Testis (tissue), 2 donors: ENCODE measurements at regions not wholly inside any gene's neighbourhood (a gene's known extent, or its start where the extent isn't known, plus 50 kb on each side); places are given as distances from the start of the nearest gene placed in this dataset.

Source experiments
- DNase-seq: peaks from one replicate; pipeline ENCODE4 v3.0.0-alpha.2; 2019
- H3K27ac ChIP-seq, 2 donors: fragments of 200-600 bp; sonication (generic); one replicate each; pipeline ENCODE4 v1.5.1; 2019
- H3K27me3 ChIP-seq: fragments of 200-600 bp; sonication (generic); one replicate; pipeline ENCODE4 v1.5.1; 2019
- H3K36me3 ChIP-seq: fragments of 200-600 bp; sonication (generic); one replicate; pipeline ENCODE4 v1.5.1; 2017; ENCODE audit warnings: low read depth; ENCODE audit errors: missing control alignments
- H3K4me1 ChIP-seq: fragments of 200-600 bp; sonication (generic); one replicate; pipeline ENCODE4 v1.5.1; 2019
- H3K4me3 ChIP-seq, 2 donors: fragments of 200-600 bp; sonication (generic); one replicate each; pipeline ENCODE4 v1.5.1; 2017 to 2019
- H3K9me3 ChIP-seq: fragments of 200-600 bp; sonication (generic); one replicate; pipeline ENCODE4 v1.5.1; 2017
- CTCF ChIP-seq, 3 experiments: fragments of 450-650 bp in 2 of 3; fragments of 200-600 bp in 1 of 3; sonication (generic) in 1 of 3; IDR thresholded peaks; one replicate each; pipeline ENCODE4 v1.5.1; 2016 to 2019; ENCODE audit warnings: antibody characterized with exemption in 3 of 3, mild to moderate bottlenecking in 2 of 3, moderate library complexity in 1 of 3
- POLR2A ChIP-seq: fragments of 450-650 bp; IDR thresholded peaks from one replicate; pipeline ENCODE4 v1.6.1; 2017; ENCODE audit warnings: antibody characterized with exemption, mild to moderate bottlenecking, moderate library complexity
- WGBS, 2 donors: methylation state at CpG; one replicate each; pipeline ENCODE4 v1.1.5; 2018; 5-methylcytosine and 5-hydroxymethylcytosine counted together
- intact Hi-C: fragments of 100-400 bp; cut with DNase I; formaldehyde crosslinking; loops from one replicate; pipeline ENCODE4 v1.15.1; 2023; ENCODE audit warnings: low total_unique reads

- intact Hi-C loops, result no loop called here
- Histone ChIP-seq H3K4me1 (no peaks in the 10 kb centered on the region), H3K27me3 (no peaks in the 10 kb centered on the region), H3K27ac (no peak overlapping the region), H3K9me3 (no peaks in the 10 kb centered on the region), H3K4me3 (no peak overlapping the region), H3K36me3 (no peaks in the 10 kb centered on the region)
- TF ChIP-seq CTCF (IDR thresholded peaks at IDR 0.05), result no peak
- no peak for TF ChIP-seq POLR2A
- 71 to 80% methylated on average over 3 of the region's 3 CpGs for WGBS, 2 donors
- DNase-seq, result no peak
Observed at GRCh38 chrX:5568934-5569333, 659.7 kb downstream of the NLGN4X start.

GRCh38 chrX:5559386-5559785 is 669.3 kb downstream of the NLGN4X start:
- H3K9me3 ChIP-seq, result no peaks in the 10 kb centered on the region
- H3K4me1 ChIP-seq, result no peaks in the 10 kb centered on the region
- TF ChIP-seq POLR2A (no peak), CTCF (IDR thresholded peaks at IDR 0.05) (no peak)
- no peak overlapping the region for H3K4me3 ChIP-seq
- WGBS, 2 donors, result 88 to 94% methylated on average over 2 of the region's 2 CpGs
- DNase-seq, result no peak
- H3K27ac ChIP-seq, result no peak overlapping the region
- no peaks in the 10 kb centered on the region for H3K27me3 ChIP-seq
- intact Hi-C loops, result no loop called here
- no peaks in the 10 kb centered on the region for H3K36me3 ChIP-seq

GRCh38 chrX:5549512-5549911 is 679.2 kb downstream of the NLGN4X start:
- H3K4me1 ChIP-seq, result no peaks in the 10 kb centered on the region
- WGBS, 2 donors, result 19 to 34% methylated on average over 2 of the region's 2 CpGs
- no peaks in the 10 kb centered on the region for H3K27me3 ChIP-seq
- no peak for DNase-seq
- H3K9me3 ChIP-seq, result no peaks in the 10 kb centered on the region
- no peak overlapping the region for H3K4me3 ChIP-seq
- no peaks in the 10 kb centered on the region for H3K36me3 ChIP-seq
- H3K27ac ChIP-seq, result no peak overlapping the region
- TF ChIP-seq POLR2A, result no peak
- TF ChIP-seq CTCF (IDR thresholded peaks at IDR 0.05), result no peak
- intact Hi-C loops, result no loop called here

- 77 to 85% methylated on average over 6 of the region's 6 CpGs for WGBS, 2 donors
- no peaks in the 10 kb centered on the region for H3K4me1 ChIP-seq
- no peaks in the 10 kb centered on the region for H3K36me3 ChIP-seq
- no peaks in the 10 kb centered on the region for H3K9me3 ChIP-seq
- no peaks in the 10 kb centered on the region for H3K27me3 ChIP-seq
- intact Hi-C loops, result no loop called here
- DNase-seq, result no peak
- H3K4me3 ChIP-seq, result no peak overlapping the region
- H3K27ac ChIP-seq, result no peak overlapping the region
- TF ChIP-seq CTCF (IDR thresholded peaks at IDR 0.05), result no peak
- TF ChIP-seq POLR2A, result no peak
Observed at GRCh38 chrX:5537098-5537497, 691.6 kb downstream of the NLGN4X start.

- Histone ChIP-seq H3K4me1 (no peaks in the 10 kb centered on the region), H3K4me3 (no peak overlapping the region), H3K9me3 (no peaks in the 10 kb centered on the region), H3K27ac (no peak overlapping the region), H3K36me3 (no peaks in the 10 kb centered on the region), H3K27me3 (no peaks in the 10 kb centered on the region)
- 50 to 65% methylated on average over 3 of the region's 3 CpGs for WGBS, 2 donors
- intact Hi-C loops, result no loop called here
- TF ChIP-seq POLR2A (no peak), CTCF (IDR thresholded peaks at IDR 0.05) (no peak)
- no peak for DNase-seq
Observed at GRCh38 chrX:5536261-5536660, 692.4 kb downstream of the NLGN4X start.
